ENCODE measurements at regions not wholly inside any gene's neighbourhood (a gene's known extent, or its start where the extent isn't known, plus 50 kb on each side); places are given as distances from the start of the nearest gene placed in this dataset.
"Not testable (repeated sequence)": the region's sequence is repeated elsewhere in the genome, so short reads cannot be mapped to it uniquely, and the experiment has no call there.

DNA sequence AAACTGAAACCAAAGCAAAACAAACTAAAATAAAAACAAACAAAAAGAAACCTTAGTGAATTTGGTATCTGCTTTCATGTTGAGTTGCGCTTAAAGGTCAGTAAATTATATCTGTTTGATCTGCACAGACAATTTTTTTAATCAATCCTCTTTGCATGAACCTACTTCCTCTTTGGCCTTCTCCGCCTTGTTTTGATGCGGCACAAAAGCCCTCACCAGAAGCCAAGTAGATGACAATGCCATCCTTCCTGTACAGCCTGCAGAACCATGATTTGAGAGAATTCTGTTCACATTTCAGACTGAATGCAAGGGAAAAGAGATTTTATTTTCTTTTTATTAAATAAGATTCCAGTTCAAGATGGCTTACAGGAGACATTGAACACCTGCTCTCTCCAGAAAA is 473.6 kb upstream of the FTMT start:
- peak; percentile 48 for DNase-seq

DNA sequence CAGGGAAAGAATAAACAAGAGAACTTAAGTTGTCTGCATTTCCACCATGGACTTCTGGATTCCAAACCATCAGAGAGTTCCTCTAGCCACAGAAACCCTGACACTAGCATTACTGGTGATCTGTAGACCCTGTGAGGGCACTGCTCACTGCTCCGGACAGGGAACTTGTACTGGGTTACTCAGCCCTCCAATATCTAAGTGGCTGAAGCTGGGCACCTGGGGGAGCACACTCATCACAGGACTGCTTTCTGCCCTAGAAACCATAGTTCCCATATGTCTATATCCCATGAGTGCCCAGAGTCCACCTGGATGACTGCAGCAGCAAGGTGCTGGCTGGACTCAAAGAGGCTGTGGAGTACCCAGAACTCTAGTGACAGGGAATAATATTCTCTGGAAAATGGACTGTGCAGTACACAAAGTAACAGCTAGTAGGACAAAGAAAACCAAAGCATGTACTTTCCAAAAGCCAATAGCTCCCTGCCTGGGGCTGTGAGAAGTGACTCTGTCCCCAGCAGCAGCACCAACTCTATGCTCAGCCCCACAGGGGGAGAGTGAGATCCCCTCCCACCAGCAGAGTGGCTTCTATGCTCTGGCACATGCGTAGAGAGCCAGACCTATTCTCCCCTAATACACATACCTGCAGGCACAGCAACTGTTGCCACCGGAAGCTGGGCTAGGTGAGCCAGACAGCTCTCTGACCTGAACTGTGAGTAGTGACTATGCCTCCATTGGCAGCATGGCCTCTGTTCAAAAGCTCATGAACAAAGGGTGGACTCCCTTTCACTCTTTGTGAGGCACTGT is 472.9 kb upstream of the FTMT start:
- DNase-seq, result peak; percentile 72

DNA sequence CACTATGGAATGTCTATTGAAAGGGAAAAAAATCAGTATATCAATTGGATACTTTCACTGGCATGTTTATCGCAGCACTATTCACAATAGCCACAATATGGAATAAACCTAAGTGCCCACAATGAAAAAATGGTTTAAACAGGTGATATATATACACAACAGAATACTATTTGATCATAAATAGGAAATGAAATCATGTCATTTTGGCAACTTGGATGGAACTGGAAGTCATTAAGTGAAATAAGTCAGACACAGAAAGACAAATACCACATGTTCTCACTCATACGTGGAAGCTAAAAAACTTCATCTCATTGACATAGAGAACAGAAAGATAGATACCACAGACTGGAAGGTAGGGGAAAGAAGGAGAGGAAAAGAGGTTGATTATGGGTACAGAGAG is 471.6 kb upstream of the FTMT start:
- DNase-seq, result no peak

DNA sequence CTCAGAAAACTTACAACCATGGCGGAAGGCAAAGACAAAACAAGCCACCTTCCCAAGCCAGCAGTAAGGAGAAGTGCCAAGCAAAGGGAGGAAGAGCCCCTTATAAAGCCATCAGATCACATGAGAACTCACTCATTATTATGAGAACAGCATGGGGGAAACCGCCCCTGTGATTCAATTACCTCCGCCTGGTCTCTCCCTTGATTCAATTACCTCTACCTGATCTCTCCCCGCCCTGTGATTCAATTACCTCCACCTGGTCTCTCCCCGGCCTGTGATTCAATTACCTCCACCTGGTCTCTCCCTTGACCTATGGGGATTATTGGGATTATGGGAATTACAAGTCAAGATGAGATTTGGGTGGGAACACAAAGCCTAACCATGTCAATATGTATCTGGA is 467.3 kb upstream of the FTMT start:
- peak; percentile 91 for DNase-seq

DNA sequence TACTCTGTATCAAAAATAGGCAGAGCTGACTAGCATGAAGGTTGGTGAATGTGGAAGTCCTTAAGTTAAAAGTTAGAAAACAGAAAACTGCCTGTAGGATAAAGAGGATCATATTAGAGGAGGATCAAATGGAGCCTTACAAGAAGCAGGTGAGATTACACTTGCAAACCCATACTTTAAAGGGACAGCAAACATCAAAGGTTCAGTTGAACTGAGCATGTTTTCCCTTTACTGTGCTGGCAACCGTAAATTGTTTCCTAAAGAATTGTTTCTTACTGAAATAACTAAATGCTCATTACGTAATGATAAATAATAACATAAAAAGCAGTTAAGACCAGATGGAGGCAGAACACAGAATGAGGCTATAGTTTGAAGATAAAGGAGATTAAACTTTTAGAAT is 465.3 kb upstream of the FTMT start:
- DNase-seq, result no peak

DNA sequence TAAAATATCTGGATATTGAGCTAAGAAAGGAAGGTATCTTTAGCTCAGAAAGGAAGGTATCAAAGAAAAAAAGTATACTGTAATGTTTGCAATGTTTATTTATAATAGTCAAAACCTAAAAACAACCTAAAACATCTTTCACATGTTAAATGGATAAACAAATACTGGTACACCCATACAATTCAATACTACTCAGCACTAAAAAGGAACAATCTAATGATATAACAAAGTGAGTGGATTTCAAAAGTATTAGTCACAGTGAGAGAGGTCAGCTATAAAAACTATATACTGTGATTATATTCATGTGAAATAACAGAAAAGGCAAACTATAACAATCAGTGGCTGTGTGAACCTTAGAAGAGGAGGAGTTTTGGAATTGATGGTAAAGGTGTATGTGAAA is 455.0 kb upstream of the FTMT start:
- DNase-seq, result no peak

DNA sequence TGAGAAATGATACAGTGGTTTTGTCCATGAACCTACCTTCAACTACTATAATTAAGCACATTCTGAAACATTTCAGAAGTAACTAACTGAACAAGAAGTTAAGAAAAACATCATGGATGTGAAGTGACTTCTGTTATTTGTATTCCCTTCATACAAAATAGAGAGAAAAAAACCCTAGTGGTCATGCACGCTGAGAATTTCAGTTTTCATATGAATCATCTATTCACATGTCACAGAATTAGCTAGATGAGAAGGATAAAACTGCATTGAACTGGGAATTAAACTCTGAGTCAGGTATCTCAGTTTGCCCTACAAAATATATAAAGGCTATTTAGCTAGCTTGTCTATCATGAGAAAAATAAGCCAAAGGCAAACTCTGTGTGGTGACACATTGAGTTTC is 451.8 kb upstream of the FTMT start:
- DNase-seq, result no peak

DNA sequence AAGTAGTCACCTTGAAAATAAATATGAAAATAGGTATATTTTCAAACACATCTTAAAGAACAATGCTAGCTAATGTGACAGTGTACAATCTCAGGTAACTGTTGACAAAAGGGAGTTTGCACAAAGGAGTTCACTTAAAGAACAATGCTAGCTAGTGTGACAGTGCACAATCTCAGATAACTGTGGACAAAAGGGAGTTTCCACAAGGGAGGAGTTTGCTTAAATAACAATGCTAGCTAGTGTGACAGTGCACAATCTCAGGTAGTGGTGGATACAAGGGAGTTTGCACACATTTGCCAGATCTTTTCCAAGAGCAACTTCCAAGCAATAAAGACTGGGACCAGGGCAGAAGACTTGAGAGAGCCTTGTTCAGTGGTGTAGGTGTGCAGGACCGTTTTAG is 442.9 kb upstream of the FTMT start:
- peak; percentile 14 for DNase-seq

DNA sequence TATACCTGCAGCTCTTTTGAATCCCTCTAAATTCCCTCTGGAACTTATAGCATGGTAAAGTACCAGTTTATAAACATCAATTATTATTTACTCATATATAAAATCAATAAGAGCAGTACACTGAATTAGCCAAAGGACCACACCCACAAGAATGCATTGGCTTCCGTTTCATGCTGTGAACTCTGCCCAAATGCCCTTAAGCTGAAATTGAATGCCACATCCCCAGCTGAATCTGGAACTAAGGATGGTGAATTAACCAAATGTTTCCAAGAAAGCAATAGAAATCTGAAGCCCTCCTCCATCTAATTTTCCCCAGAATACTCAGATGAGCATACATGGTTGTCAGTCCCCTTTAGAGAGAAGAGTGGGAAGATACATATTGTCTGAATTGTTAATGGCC is 436.4 kb upstream of the FTMT start:
- DNase-seq, result peak; percentile 58

DNA sequence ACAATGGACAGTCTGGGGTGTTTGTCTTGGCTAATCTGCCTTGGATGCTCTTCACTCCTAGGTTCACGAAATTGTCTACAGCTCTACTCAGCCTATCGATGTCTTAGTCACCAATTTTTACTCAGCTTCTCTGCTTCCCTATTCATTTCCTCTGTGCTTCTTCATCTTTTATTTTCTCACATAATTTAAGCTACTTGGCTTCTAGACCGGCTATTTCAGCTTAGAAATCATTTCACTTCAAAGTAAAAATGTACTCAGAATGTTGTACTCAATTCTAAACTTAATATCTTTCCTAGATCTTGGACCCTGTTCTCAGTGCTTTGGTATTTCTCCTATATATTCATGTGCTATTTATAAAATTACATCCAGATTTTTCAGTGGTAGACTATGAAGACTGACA is 430.0 kb upstream of the FTMT start:
- DNase-seq, result no peak

DNA sequence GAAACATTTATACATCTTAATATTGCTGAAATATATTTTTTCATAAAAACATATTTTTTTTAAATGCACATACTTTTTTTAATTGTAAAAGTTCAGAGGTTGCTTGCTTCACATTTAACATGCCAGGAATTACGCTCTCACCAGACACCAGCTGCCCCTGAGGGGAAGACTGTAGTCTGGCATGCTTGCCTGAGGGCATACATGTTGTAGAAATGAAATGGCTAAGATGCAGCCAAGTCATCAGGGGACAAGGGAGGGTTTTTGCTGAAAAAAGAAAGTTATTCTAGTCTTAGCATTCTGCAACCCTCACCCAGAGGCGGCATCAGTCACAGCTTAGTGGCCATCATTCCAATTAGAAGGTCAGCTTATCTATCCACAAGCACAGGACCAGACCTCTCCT is 426.7 kb upstream of the FTMT start:
- DNase-seq, result peak; percentile 6

DNA sequence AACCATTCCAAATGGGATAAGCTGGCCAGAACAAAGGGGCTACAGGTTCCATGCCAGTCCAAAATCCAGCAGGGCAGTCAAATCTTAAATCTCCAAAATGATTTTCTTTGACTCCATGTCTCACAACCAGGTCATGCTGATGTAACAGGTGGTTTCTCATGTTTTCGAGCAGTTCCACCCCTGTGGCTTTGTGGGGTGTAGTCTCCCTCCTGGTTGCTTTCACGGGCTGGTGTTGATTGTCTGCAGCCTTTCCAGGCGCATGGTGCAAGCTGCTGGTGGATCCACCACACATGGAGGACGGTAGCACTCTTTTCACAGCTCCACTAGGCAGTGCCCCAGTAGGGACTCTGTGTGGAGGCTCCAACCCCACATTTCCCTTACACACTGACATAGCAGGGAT is 425.5 kb upstream of the FTMT start:
- DNase-seq, result no peak

DNA sequence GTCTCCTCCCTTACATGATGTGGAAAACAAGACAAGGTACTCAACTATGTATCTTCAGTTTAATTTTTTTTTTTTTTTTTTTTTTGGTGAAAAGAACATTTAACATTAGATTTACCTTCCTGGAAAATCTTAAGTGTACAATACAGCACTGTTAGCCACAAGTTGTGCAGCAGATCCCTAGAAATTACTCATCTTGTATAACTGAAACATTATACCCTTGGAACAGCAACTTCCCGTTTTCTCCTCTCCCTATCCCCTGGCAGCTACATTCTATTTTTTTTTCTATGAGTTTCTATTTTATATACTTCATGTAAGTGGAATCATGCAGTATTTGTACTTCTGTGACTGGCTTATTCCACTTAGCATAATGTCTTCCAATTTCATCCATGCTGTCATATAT is 421.9 kb upstream of the FTMT start:
- DNase-seq, result no peak

DNA sequence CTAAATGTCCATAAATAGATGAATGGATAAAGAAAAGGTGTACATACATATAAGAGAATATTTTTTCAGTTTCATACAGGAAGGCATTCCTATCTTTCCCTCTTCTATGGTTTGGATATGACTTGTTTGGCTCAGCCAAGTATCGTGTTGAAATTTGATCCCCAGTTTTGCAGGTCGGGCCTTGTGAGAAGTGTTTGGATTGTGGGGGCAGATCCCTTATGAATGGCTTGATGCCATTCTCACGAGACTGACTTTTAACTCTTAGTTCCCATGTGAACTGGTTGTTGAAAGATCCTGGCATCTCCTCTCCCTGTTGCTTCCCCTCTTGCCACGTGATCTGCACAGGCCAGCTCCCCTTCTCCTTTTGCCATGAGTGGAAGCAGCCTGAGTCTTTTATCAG is 421.1 kb upstream of the FTMT start:
- DNase-seq, result peak; percentile 46

DNA sequence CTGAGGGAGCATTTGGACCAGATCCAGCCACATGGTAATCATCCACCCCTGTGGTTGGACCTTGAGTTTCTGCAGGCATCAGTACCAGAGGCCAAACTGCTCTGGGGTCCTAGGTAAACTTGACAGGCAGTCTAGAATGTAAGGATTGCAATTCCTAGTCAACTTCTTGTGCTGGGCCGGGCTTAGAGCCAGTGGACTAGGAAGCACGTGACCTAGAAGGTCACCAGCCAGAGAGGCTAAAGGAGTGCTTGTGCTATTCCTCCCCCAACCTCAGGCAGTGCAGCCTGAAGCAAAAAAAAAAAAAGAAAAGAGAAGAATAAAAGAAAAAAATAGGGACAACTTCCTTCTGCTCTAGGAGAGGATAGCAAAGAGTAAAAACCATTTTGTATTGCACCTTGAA is 406.2 kb upstream of the FTMT start:
- DNase-seq, result no peak

DNA sequence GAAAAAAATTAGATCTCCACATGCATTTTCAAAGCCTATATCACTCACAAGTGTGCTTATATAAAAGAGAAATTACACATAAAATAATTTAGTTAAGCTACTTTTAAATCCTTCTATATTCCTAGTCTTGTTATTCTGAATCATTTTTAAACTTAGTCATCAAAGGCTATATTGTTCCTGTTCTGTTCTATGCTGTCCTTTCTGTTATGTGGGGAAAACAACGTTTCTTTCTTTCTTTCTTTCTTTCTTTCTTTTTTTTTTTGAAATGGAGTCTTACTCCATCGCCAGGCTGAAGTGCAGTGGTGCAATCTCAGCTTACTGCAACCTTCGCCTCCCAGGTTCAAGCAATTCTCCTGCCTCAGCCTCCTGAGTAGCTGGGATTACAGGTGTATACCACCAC is 389.2 kb upstream of the FTMT start:
- DNase-seq, result no peak

DNA sequence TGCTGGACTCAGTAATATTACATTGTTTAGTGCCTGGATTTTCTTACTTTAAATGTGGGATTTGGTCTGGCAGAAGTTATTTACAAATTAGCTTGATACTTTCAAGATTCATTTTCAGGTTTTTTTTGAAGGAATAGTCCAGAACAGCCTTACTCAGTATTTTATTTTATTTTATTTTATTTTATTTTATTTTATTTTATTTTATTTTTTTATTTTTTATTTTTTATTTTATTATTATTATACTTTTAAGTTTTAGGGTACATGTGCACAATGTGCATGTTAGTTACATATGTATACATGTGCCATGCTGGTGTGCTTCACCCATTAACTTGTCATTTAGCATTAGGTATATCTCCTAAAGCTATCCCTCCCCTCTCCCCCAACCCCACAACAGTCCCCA is 380.5 kb upstream of the FTMT start:
- not testable (repeated sequence) for DNase-seq

DNA sequence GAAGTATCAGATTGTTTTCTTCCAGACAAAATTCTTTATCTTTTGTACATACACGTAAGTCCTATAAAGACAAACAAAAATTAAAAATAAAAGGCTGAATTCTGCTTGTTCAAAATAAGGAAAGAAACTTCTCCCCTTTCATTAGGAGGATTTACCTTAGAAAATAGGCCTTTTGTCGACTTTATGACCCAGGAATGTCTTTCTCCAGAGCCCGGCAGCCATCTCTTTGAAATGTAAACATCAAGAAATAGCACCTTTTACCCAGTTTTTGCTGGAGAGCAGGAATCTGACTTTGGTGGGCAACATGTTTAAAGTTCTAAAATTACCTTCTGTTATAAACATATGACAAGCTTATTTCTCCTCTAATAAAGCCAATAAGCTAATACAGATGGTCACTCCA is 373.0 kb upstream of the FTMT start:
- DNase-seq, result no peak

DNA sequence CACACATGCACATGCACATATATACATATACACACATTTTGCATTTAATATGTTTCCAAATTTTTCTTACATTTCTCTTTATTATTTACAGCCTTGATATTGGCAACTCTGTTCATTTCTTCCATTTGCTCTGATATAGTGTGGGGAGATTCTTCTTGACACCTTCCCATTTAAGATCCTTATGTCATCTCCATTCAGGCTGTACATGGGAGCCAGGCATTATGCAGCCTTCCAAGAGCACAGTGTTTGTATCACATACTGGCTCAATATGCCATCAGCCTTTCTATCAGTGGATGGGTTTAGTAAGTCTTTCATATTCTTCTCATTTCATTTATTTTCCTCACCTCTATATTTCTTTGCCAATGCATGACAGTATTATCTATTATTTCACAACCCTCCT is 372.3 kb upstream of the FTMT start:
- DNase-seq, result no peak

DNA sequence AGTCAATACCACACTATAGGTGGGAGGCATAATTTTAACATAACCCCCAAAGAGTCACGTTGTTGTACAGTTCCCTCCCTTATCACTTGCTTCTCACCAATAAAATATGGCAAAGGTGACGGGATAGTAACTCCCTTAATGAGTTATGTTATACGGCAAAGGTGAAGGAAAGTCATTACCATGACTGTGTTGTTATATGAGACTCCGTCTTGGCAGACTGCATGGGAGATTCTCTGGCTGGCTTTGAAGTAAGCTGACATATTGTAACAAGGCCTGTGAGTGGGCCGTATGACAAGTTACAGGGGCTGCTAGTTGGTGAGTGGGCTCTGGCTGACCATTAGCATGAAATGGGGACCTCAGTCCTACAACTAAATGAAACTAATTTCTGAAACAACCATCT is 366.4 kb upstream of the FTMT start:
- DNase-seq, result no peak

DNA sequence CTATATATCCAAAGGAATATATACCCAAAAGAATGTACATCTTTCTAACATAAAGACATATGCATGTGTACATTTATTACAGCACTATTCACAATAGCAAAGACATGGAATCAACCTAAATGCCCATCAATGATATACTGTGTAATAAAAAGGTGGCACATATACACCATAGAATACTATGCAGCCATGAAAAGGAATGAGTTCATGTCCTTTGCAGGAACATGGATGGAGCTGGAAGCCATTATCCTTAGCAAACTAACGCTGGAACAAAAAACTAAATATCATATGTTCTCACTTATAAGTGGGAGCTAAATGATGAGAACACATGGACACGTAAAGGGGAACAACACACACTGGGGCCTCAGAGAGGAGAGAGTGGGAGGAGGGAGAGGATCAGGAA is 365.7 kb upstream of the FTMT start:
- DNase-seq, result not testable (repeated sequence)

DNA sequence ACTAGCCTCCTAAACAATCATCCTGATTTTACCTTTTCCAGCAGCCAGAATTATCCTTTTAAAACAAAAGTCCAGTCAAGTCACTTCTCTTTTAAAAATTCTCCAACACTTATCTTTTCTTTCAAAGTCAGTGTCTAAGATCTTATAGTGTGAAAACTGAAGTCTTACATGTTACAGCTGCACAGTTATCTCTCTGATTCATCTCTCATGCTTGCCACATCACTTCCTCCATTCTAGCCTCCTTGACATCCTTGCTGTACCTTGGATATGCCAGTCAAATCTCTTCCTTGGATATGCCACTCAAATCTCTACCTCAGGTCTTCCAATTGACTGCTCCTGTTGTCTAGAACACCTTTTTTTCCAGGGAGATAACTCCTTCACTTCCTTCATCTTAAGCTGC is 361.7 kb upstream of the FTMT start:
- DNase-seq, result no peak

DNA sequence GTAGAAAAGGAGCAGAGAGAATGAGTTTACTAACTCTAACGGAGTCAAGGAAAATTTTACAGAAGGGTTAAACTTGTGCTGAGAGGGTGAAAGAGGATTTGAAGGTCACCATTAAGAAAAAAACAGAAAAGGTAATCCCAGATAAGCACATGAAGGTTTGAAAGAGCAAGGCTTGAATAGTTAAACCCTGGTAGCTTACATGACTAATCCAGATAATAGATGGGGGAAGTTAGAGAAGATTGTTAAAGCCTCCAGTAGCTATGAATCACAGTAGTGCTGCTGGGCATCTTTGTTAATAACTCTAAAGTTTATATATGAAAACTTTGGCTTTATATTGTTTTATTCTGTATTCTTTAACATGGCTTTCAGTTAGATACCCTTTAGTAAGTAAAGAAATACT is 354.5 kb upstream of the FTMT start:
- DNase-seq, result no peak

DNA sequence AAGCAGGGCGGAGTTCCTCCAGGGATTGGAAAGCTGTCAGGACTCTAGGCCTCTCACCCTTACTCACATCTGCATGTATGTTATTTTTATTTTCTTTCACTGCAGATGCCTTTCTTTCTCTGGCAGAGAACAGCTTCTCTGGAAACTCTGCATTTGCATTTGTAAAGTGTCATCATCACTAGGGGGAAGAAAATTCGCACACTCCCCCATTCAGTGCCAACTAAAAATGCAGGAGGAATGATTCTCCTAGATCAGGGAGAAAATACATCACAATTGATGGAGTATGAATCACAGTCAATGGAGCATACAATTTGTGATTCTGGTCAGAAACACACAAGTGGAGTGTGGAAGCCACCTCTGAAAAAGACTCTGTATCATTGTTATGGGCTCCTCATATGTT is 351.4 kb upstream of the FTMT start:
- DNase-seq, result no peak

DNA sequence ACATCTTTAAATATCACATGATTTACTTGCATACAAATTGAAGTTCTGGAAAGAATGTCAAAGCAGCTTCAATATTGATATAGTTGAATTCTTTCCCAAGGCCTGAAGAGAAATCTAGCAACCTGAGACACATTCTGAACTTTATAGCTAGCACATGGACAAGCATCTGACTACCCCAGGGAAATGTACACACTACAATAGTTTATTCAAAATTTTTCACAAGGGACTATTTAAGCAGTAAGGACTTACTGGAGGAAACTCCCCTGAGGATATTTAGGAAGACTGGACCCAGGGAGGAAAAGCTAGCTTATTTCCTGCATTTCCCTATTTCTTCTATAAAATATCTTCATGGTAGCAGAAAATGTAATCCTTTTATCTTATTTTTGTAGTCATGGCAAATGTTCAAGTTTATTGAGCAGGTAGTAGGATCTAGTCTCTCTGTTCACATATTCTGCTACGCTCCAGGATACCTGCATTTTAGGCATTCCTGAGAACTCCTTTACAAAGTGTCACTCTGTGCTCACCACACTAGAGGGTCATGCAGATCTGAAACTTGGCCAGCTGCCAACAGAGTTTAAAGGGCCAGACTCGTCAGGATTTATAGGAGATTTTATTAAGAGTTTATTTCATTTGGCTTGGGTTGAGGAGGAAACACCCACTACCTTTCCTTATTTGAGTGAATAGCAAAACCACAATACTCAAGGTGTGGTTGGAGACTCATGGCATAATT is 348.4 kb upstream of the FTMT start:
- peak; percentile 73 for DNase-seq

All from NCI-H69 (cell line).